H1 (cell line): ENCODE measurements at regions not wholly inside any gene's neighbourhood (a gene's known extent, or its start where the extent isn't known, plus 50 kb on each side); places are given as distances from the start of the nearest gene placed in this dataset.

Experiments
- CTCF ChIA-PET: fragments of 300-600 bp; sonication (Branson Sonifier 250); formaldehyde crosslinking; loops from one replicate; lab custom pipeline; 2021; ENCODE audit not compliant: partially characterized antibody; lab: Charles Lee
- POLR2A ChIA-PET: fragments of 300-600 bp; sonication (Branson Sonifier 250); formaldehyde crosslinking; loops from one replicate; lab custom pipeline; 2021; ENCODE audit warnings: inconsistent platforms; ENCODE audit not compliant: partially characterized antibody; lab: Charles Lee
- DNase-seq, 2 experiments: peaks; one replicate each; pipeline versions ENCODE4 v3.0.0 to v3.0.0-alpha.2; 2010 to 2022; ENCODE audit warnings: low spot score in 2 of 2, low read depth in 1 of 2, mixed read lengths in 1 of 2
- FAIRE-seq: peaks from 2 replicates; lab custom pipeline; 2011; peaks lifted over from hg19 to GRCh38; lab: Jason Lieb, UNC
- H2AFZ ChIP-seq: 2 replicates; pipeline ENCODE4 v1.8.1; 2012; ENCODE audit warnings: low read length, inconsistent platforms
- H2AK5ac ChIP-seq: 2 replicates; pipeline ENCODE4 v1.6.1; 2013; ENCODE audit warnings: low read depth, low read length
- H2BK120ac ChIP-seq: replicated peaks from 2 replicates; pipeline ENCODE3; 2013; ENCODE audit warnings: low read depth, low read length, inconsistent platforms
- H2BK12ac ChIP-seq: 2 replicates; pipeline ENCODE4 v1.6.1; 2013; ENCODE audit warnings: low read depth, low read length
- H2BK15ac ChIP-seq: 2 replicates; pipeline ENCODE4 v1.6.1; 2013; ENCODE audit warnings: low read length
- H2BK20ac ChIP-seq: 2 replicates; pipeline ENCODE4 v1.6.1; 2013; ENCODE audit warnings: low read length
- H2BK5ac ChIP-seq: 2 replicates; pipeline ENCODE4 v1.6.1; 2013; ENCODE audit warnings: low read depth, low read length
- H3K14ac ChIP-seq: 2 replicates; pipeline ENCODE4 v1.6.1; 2013; ENCODE audit warnings: inconsistent platforms; ENCODE audit not compliant: insufficient read length
- H3K18ac ChIP-seq: 2 replicates; pipeline ENCODE4 v1.6.1; 2013; ENCODE audit warnings: low read length; ENCODE audit errors: extremely low read depth
- H3K23ac ChIP-seq: 2 replicates; pipeline ENCODE4 v1.6.1; 2013; ENCODE audit warnings: inconsistent platforms; ENCODE audit not compliant: insufficient read length
- H3K23me2 ChIP-seq: 2 replicates; pipeline ENCODE4 v1.6.1; 2013; ENCODE audit warnings: low read depth, low read length
- H3K27ac ChIP-seq: 2 replicates; pipeline ENCODE4 v1.6.1; 2011; ENCODE audit warnings: low read depth, low read length, inconsistent platforms
- H3K27me3 ChIP-seq, 4 experiments: replicated peaks in 1 of 4; 1 replicate in 1 of 4; 2 replicates in 3 of 4; pipeline versions ENCODE4 v1.6.1 to v1.8.1; 2011 to 2013; ENCODE audit warnings: low read length in 3 of 4, mild to moderate bottlenecking in 3 of 4, inconsistent platforms in 2 of 4, mixed read lengths in 2 of 4, moderate library complexity in 1 of 4; ENCODE audit not compliant: control insufficient read depth in 3 of 4, insufficient read depth in 3 of 4; ENCODE audit errors: extremely low read depth in 1 of 4
- H3K36me3 ChIP-seq, 4 experiments: 2 replicates each; pipeline versions ENCODE4 v1.6.1 to v1.8.1; 2011 to 2013; ENCODE audit warnings: mild to moderate bottlenecking in 4 of 4, low read length in 3 of 4, moderate library complexity in 2 of 4, control low read depth in 1 of 4, inconsistent platforms in 1 of 4; ENCODE audit not compliant: insufficient read depth in 4 of 4, control insufficient read depth in 2 of 4
- H3K4ac ChIP-seq: replicated peaks from 2 replicates; pipeline ENCODE3; 2013; ENCODE audit warnings: low read length, low read depth, mixed read lengths, inconsistent platforms; ENCODE audit not compliant: insufficient read length
- H3K4me1 ChIP-seq, 4 experiments: replicated peaks in 1 of 4; 1 replicate in 1 of 4; 2 replicates in 3 of 4; pipeline versions ENCODE4 v1.6.1 to v1.8.1; 2011 to 2013; ENCODE audit warnings: low read length in 3 of 4, inconsistent platforms in 2 of 4, mixed read lengths in 1 of 4; ENCODE audit not compliant: insufficient read depth in 4 of 4, control insufficient read depth in 3 of 4
- H3K4me2 ChIP-seq, 2 experiments: 2 replicates each; pipeline versions ENCODE4 v1.6.1 to v1.8.1; 2011 to 2013; ENCODE audit warnings: low read depth in 2 of 2, low read length in 2 of 2, control low read depth in 1 of 2, inconsistent platforms in 1 of 2, mild to moderate bottlenecking in 1 of 2; ENCODE audit not compliant: insufficient read depth in 1 of 2
- H3K4me3 ChIP-seq, 4 experiments: fragments of 200-600, 300-600 bp in 1 of 4; sonication (generic), shearing (Covaris generic), sonication (Bioruptor Twin) in 1 of 4; 2 replicates each; pipeline versions ENCODE4 v1.5.1 to v1.8.1; 2011 to 2016; ENCODE audit warnings: low read length in 4 of 4, low read depth in 3 of 4, control low read depth in 2 of 4, inconsistent platforms in 2 of 4, mild to moderate bottlenecking in 2 of 4, mixed read lengths in 1 of 4, moderate library complexity in 1 of 4; ENCODE audit not compliant: insufficient read depth in 2 of 4; ENCODE audit errors: extremely low read depth in 1 of 4
- H3K56ac ChIP-seq: replicated peaks from 2 replicates; pipeline ENCODE3; 2013; ENCODE audit warnings: low read depth, mild to moderate bottlenecking, mixed read lengths, low read length, inconsistent platforms; ENCODE audit not compliant: insufficient read length
- H3K79me1 ChIP-seq: 2 replicates; pipeline ENCODE4 v1.6.1; 2013; ENCODE audit warnings: low read depth, low read length, control low read depth
- H3K79me2 ChIP-seq, 2 experiments: 2 replicates each; pipeline versions ENCODE4 v1.6.1 to v1.8.1; 2012 to 2013; ENCODE audit warnings: low read length in 2 of 2, mild to moderate bottlenecking in 2 of 2, inconsistent platforms in 1 of 2; ENCODE audit not compliant: insufficient read depth in 2 of 2, control insufficient read depth in 1 of 2
- H3K9ac ChIP-seq, 4 experiments: replicated peaks in 1 of 4; 1 replicate in 1 of 4; 2 replicates in 3 of 4; pipeline versions ENCODE4 v1.6.1 to v1.8.1; 2011 to 2013; ENCODE audit warnings: low read depth in 3 of 4, low read length in 3 of 4, control low read depth in 2 of 4, mild to moderate bottlenecking in 2 of 4, moderate library complexity in 2 of 4, inconsistent platforms in 1 of 4; ENCODE audit errors: extremely low read depth in 1 of 4
- H3K9me3 ChIP-seq, 2 experiments: 2 replicates each; pipeline versions ENCODE4 v1.6.1 to v1.8.1; 2012 to 2013; ENCODE audit warnings: mild to moderate bottlenecking in 2 of 2, moderate library complexity in 2 of 2, control low read depth in 1 of 2, inconsistent platforms in 1 of 2, low read depth in 1 of 2, low read length in 1 of 2, mixed read lengths in 1 of 2; ENCODE audit not compliant: insufficient read depth in 2 of 2
- H4K20me1 ChIP-seq, 2 experiments: replicated peaks in 1 of 2; 2 replicates each; pipeline versions ENCODE3 to v1.8.1; 2011 to 2013; ENCODE audit warnings: inconsistent platforms in 2 of 2, low read length in 2 of 2, mild to moderate bottlenecking in 1 of 2; ENCODE audit not compliant: insufficient read depth in 2 of 2, control insufficient read depth in 1 of 2
- H4K5ac ChIP-seq: 2 replicates; pipeline ENCODE4 v1.6.1; 2013; ENCODE audit warnings: low read length, low read depth, mixed read lengths, inconsistent platforms; ENCODE audit not compliant: insufficient read length
- H4K8ac ChIP-seq: 2 replicates; pipeline ENCODE4 v1.8.0; 2013; ENCODE audit warnings: mild to moderate bottlenecking, moderate library complexity, low read length, inconsistent platforms; ENCODE audit not compliant: insufficient read depth; ENCODE audit errors: extremely low read depth
- H4K91ac ChIP-seq: replicated peaks from 2 replicates; pipeline ENCODE3; 2013; ENCODE audit warnings: low read length, mixed read lengths, inconsistent platforms; ENCODE audit not compliant: insufficient read length
- ASH2L ChIP-seq: fragments of 200-600, 300-600 bp; sonication (generic); IDR thresholded peaks from one replicate; pipeline ENCODE4 v1.7.1; 2017; ENCODE audit warnings: low read length
- CEBPB ChIP-seq: IDR thresholded peaks from 2 replicates; pipeline ENCODE4 v1.6.1; 2012; ENCODE audit warnings: low read depth, low read length
- CREB1 ChIP-seq: IDR thresholded peaks from 2 replicates; pipeline ENCODE4 v1.6.1; 2012; ENCODE audit warnings: inconsistent platforms
- E2F6 ChIP-seq: IDR thresholded peaks from 2 replicates; pipeline ENCODE4 v1.6.1; 2012; ENCODE audit warnings: inconsistent platforms
- GTF2F1 ChIP-seq: IDR thresholded peaks from 2 replicates; pipeline ENCODE4 v1.6.1; 2012; ENCODE audit warnings: low read depth, low read length, improper control_type of control experiment, borderline replicate concordance
- KDM1A ChIP-seq: fragments of 200-600, 300-600 bp; sonication (generic); IDR thresholded peaks from 2 replicates; pipeline ENCODE4 v1.7.1; 2016; ENCODE audit warnings: mild to moderate bottlenecking, low read length, borderline replicate concordance
- MAFK ChIP-seq: IDR thresholded peaks from 2 replicates; pipeline ENCODE4 v1.6.1; 2012; ENCODE audit warnings: low read depth, mild to moderate bottlenecking, improper control_type of control experiment, low read length
- POLR2A ChIP-seq, 2 experiments: IDR thresholded peaks; 1 replicate in 1 of 2; 2 replicates in 1 of 2; pipeline ENCODE4 v1.6.1; 2011; ENCODE audit warnings: low read depth in 2 of 2, low read length in 2 of 2, mild to moderate bottlenecking in 2 of 2; ENCODE audit errors: control extremely low read depth in 1 of 2
- RBBP5 ChIP-seq: IDR thresholded peaks from 2 replicates; pipeline ENCODE4 v1.7.1; 2012; ENCODE audit warnings: low read depth, mild to moderate bottlenecking, inconsistent platforms, low read length, moderate library complexity, borderline replicate concordance
- RFX5 ChIP-seq: IDR thresholded peaks from 2 replicates; pipeline ENCODE4 v1.6.1; 2011; ENCODE audit warnings: low read depth, low read length, improper control_type of control experiment, borderline replicate concordance
- RNF2 ChIP-seq: fragments of 200-900, 300-1000 bp; sonication (generic); IDR thresholded peaks from 2 replicates; pipeline ENCODE4 v1.7.1; 2016; ENCODE audit warnings: borderline replicate concordance, low read depth, mild to moderate bottlenecking, antibody characterized with exemption, low read length; ENCODE audit not compliant: poor library complexity, severe bottlenecking; ENCODE audit errors: missing control alignments
- TCF12 ChIP-seq: IDR thresholded peaks from 2 replicates; pipeline ENCODE4 v1.6.1; 2011; ENCODE audit warnings: low read depth, mild to moderate bottlenecking, low read length
- WGBS, 2 experiments: shearing (Covaris generic) in 1 of 2; methylation state at CpG; one replicate each; pipeline versions ENCODE4 v1.1.6 to v1.1.7; 2013 to 2015; ENCODE audit warnings: low lambda C conversion rate in 2 of 2, mixed read lengths in 2 of 2, inconsistent platforms in 1 of 2, low coverage in 1 of 2, missing lambda C conversion rate in 1 of 2; ENCODE audit not compliant: insufficient replicate concordance in 2 of 2, insufficient coverage in 1 of 2, insufficient read length in 1 of 2; ENCODE audit errors: extremely low coverage in 1 of 2, missing lambda C conversion rate in 1 of 2; 5-methylcytosine and 5-hydroxymethylcytosine counted together
- TF ChIP-seq, protein P1 (sequence below): IDR thresholded peaks from 2 replicates; pipeline ENCODE4 v1.6.1; 2012; ENCODE audit warnings: low read length, inconsistent platforms

GRCh38 chr4:95963456-95963855 is 123.6 kb downstream of the PDHA2 start:
- Histone ChIP-seq H2BK20ac (no peak overlapping the region), H4K91ac (no peak overlapping the region), H2BK12ac (no peak overlapping the region), H3K36me3 (no peaks in the 10 kb centered on the region), H3K18ac (no peak overlapping the region), H2AFZ (no peak overlapping the region), H3K27me3 (no peaks in the 10 kb centered on the region), H2AK5ac (no peak overlapping the region), H2BK120ac (no peak overlapping the region), H4K5ac (no peak overlapping the region), H3K79me2 (no peaks in the 10 kb centered on the region), H3K9ac (no peak overlapping the region), H3K23ac (no peak overlapping the region), H3K4me2 (no peak overlapping the region), H3K14ac (no peak overlapping the region), H3K23me2 (no peaks in the 10 kb centered on the region), H3K4me3 (no peak overlapping the region), H3K27ac (no peak overlapping the region), H2BK5ac (no peak overlapping the region), H4K20me1 (no peaks in the 10 kb centered on the region), H2BK15ac (no peak overlapping the region), H3K79me1 (no peaks in the 10 kb centered on the region), H3K9me3 (no peaks in the 10 kb centered on the region), H3K4me1 (no peaks in the 10 kb centered on the region), H3K4ac (no peak overlapping the region), H4K8ac (no peak overlapping the region), H3K56ac (no peak overlapping the region)
- CTCF ChIA-PET: interaction anchor here (1.2 kb wide), 1 partner anchor 9 kb away, joined by 3 read pairs; no protein-coding TSS in a partner anchor
- POLR2A ChIA-PET: no interaction called here
- FAIRE-seq (no peak), DNase-seq (no peak)
- WGBS, 2 experiments: 92% methylated on average over 3 of the region's 3 CpGs; no CpG with 5 or more reads in 1 of the 2 experiments
- TF ChIP-seq MAFK: no peak
- TF ChIP-seq, protein P1, sequence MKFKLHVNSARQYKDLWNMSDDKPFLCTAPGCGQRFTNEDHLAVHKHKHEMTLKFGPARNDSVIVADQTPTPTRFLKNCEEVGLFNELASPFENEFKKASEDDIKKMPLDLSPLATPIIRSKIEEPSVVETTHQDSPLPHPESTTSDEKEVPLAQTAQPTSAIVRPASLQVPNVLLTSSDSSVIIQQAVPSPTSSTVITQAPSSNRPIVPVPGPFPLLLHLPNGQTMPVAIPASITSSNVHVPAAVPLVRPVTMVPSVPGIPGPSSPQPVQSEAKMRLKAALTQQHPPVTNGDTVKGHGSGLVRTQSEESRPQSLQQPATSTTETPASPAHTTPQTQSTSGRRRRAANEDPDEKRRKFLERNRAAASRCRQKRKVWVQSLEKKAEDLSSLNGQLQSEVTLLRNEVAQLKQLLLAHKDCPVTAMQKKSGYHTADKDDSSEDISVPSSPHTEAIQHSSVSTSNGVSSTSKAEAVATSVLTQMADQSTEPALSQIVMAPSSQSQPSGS: no peak
- TF ChIP-seq CREB1: no peak
- TF ChIP-seq RFX5: no peak
- TF ChIP-seq TCF12: no peak
- TF ChIP-seq CEBPB: no peak
- no peak for TF ChIP-seq POLR2A (IDR thresholded peaks at IDR 0.05; ENCODE audit: control extremely low read depth in 1 of 2, low read depth in 2 of 2, low read length in 2 of 2)
- no peak for TF ChIP-seq RBBP5
- TF ChIP-seq ASH2L: no peak
- no peak for TF ChIP-seq RNF2
- no peak for TF ChIP-seq E2F6
- TF ChIP-seq GTF2F1: no peak
- no peak for TF ChIP-seq KDM1A
